A549 (cell line): ENCODE measurements at regions not wholly inside any gene's neighbourhood (a gene's known extent, or its start where the extent isn't known, plus 50 kb on each side); places are given as distances from the start of the nearest gene placed in this dataset.

Experiments
- ATAC-seq, 2 experiments: fragments of 200-7000 bp in 1 of 2; fragments of >200 bp in 1 of 2; cut with Nextera tagmentation in 1 of 2; cut with Tn5 transposase in 1 of 2; 3 replicates each; pipeline versions ENCODE4 v1.8.0 to v1.9.1; 2018 to 2020; ENCODE audit warnings: mild to moderate bottlenecking in 1 of 2, moderate library complexity in 1 of 2
- CTCF ChIA-PET: fragments of 300-600 bp; sonication (Branson Sonifier 250); formaldehyde crosslinking; extraction: SDS; loops from one replicate; lab custom pipeline; 2021; ENCODE audit warnings: antibody characterized with exemption, inconsistent platforms; lab: Yijun Ruan, JAX
- POLR2A ChIA-PET: fragments of 350-600 bp; formaldehyde crosslinking; extraction: SDS; loops from one replicate; lab custom pipeline; 2021; ENCODE audit warnings: antibody characterized with exemption, inconsistent platforms; lab: Yijun Ruan, JAX
- DNase-seq, 2 experiments: peaks; one replicate each; pipeline versions ENCODE4 v3.0.0 to v3.0.0-alpha.2; 2011 to 2016; ENCODE audit warnings: low read depth in 1 of 2, low spot score in 1 of 2
- FAIRE-seq: peaks from 2 replicates; lab custom pipeline; 2011; peaks lifted over from hg19 to GRCh38; lab: Jason Lieb, UNC
- H3K27ac ChIP-seq, 2 experiments: fragments of >200 bp; sonication (Bioruptor Twin); formaldehyde crosslinking; 3 replicates each; pipeline ENCODE4 v1.5.1; 2016 to 2017
- H3K4me1 ChIP-seq: fragments of >200 bp; sonication (Bioruptor Twin); formaldehyde crosslinking; 3 replicates; pipeline ENCODE4 v1.6.1; 2016
- H3K4me2 ChIP-seq: fragments of >200 bp; sonication (Bioruptor Twin); formaldehyde crosslinking; 3 replicates; pipeline ENCODE4 v1.6.1; 2016
- H3K4me3 ChIP-seq: fragments of >200 bp; sonication (Bioruptor Twin); formaldehyde crosslinking; 3 replicates; pipeline ENCODE4 v1.5.1; 2016
- H3K9me3 ChIP-seq: fragments of >200 bp; sonication (Bioruptor Twin); formaldehyde crosslinking; 3 replicates; pipeline ENCODE4 v1.6.1; 2016
- CBX2 ChIP-seq: fragments of 200-600 bp; sonication (generic); IDR thresholded peaks from 2 replicates; pipeline ENCODE4 v1.6.1; 2016; ENCODE audit warnings: low read depth, mild to moderate bottlenecking, borderline replicate concordance
- CTCF ChIP-seq: fragments of >200 bp; sonication (Bioruptor Twin); formaldehyde crosslinking; IDR thresholded peaks from 3 replicates; pipeline ENCODE4 v1.5.1; 2016
- EHF ChIP-seq: fragments of 250-450 bp; sonication (Bioruptor Pico); IDR thresholded peaks from 2 replicates; pipeline ENCODE4 v1.5.0; 2020; ENCODE audit warnings: mild to moderate bottlenecking
- ESRRA ChIP-seq: fragments of 150-350 bp; IDR thresholded peaks from 2 replicates; pipeline ENCODE4 v1.6.1; 2014; ENCODE audit warnings: mild to moderate bottlenecking, low read length, borderline replicate concordance
- FOSB ChIP-seq: fragments of 250-450 bp; sonication (Bioruptor Pico); IDR thresholded peaks from 2 replicates; pipeline ENCODE4 v1.5.0; 2020; ENCODE audit warnings: mild to moderate bottlenecking, moderate library complexity
- FOXS1 ChIP-seq: fragments of 250-450 bp; sonication (Bioruptor Pico); IDR thresholded peaks from 2 replicates; pipeline ENCODE4 v1.5.0; 2020; ENCODE audit warnings: mild to moderate bottlenecking, moderate library complexity
- GATA3 ChIP-seq: IDR thresholded peaks from 2 replicates; pipeline ENCODE4 v1.6.1; 2012; ENCODE audit warnings: borderline replicate concordance
- HDAC2 ChIP-seq: fragments of 200-600 bp; sonication (generic); IDR thresholded peaks from 2 replicates; pipeline ENCODE4 v1.6.1; 2016
- HES2 ChIP-seq: fragments of >200 bp; sonication (Bioruptor Twin); formaldehyde crosslinking; IDR thresholded peaks from 2 replicates; pipeline ENCODE4 v1.6.1; 2016
- HMGXB4 ChIP-seq: fragments of 250-450 bp; sonication (Bioruptor Pico); IDR thresholded peaks from 2 replicates; pipeline ENCODE4 v1.5.0; 2021; ENCODE audit warnings: mild to moderate bottlenecking, moderate library complexity, borderline replicate concordance
- HOXA7 ChIP-seq: fragments of 250-450 bp; sonication (Bioruptor Pico); IDR thresholded peaks from 2 replicates; pipeline ENCODE4 v1.5.0; 2020; ENCODE audit warnings: mild to moderate bottlenecking, moderate library complexity
- HOXB13 ChIP-seq: fragments of 250-450 bp; sonication (Bioruptor Pico); IDR thresholded peaks from 2 replicates; pipeline ENCODE4 v1.5.0; 2020; ENCODE audit warnings: low read depth, mild to moderate bottlenecking, moderate library complexity
- HOXB5 ChIP-seq: fragments of 250-450 bp; sonication (Bioruptor Pico); IDR thresholded peaks from 2 replicates; pipeline ENCODE4 v1.5.0; 2020; ENCODE audit warnings: mild to moderate bottlenecking, moderate library complexity
- KDM1A ChIP-seq: fragments of 200-600 bp; sonication (generic); IDR thresholded peaks from 2 replicates; pipeline ENCODE4 v1.6.1; 2016; ENCODE audit warnings: low read depth, mild to moderate bottlenecking
- MAFK ChIP-seq: fragments of 450-650 bp; IDR thresholded peaks from 2 replicates; pipeline ENCODE4 v1.6.1; 2014; ENCODE audit not compliant: partially characterized antibody
- MAX ChIP-seq: IDR thresholded peaks from 2 replicates; pipeline ENCODE4 v1.6.1; 2012
- MAZ ChIP-seq: fragments of 150-350 bp; IDR thresholded peaks from 2 replicates; pipeline ENCODE4 v1.6.1; 2014; ENCODE audit warnings: antibody characterized with exemption, low read depth, low read length, borderline replicate concordance
- MYC ChIP-seq: IDR thresholded peaks from 2 replicates; pipeline ENCODE4 v1.6.1; 2012; ENCODE audit warnings: mild to moderate bottlenecking, inconsistent platforms, low read length, improper control_type of control experiment, borderline replicate concordance
- POLR2A ChIP-seq: IDR thresholded peaks from 2 replicates; pipeline ENCODE4 v1.6.1; 2012; ENCODE audit warnings: mild to moderate bottlenecking, low read length
- POLR2AphosphoS2 ChIP-seq: conservative IDR thresholded peaks from 2 replicates; pipeline ENCODE4 v1.6.1; 2012; ENCODE audit warnings: low read length, improper control_type of control experiment, inconsistent platforms
- RAD21 ChIP-seq, 2 experiments: fragments of >200 bp in 1 of 2; sonication (Bioruptor Twin) in 1 of 2; formaldehyde crosslinking in 1 of 2; IDR thresholded peaks in 1 of 2; conservative IDR thresholded peaks in 1 of 2; 2 replicates in 1 of 2; 3 replicates in 1 of 2; pipeline ENCODE4 v1.6.1; 2012 to 2018; ENCODE audit warnings: inconsistent platforms in 1 of 2
- RARB ChIP-seq: fragments of 250-450 bp; sonication (Bioruptor Pico); IDR thresholded peaks from 2 replicates; pipeline ENCODE4 v1.8.0; 2021; ENCODE audit warnings: mild to moderate bottlenecking, moderate library complexity
- RCOR1 ChIP-seq: fragments of 150-350 bp; IDR thresholded peaks from 2 replicates; pipeline ENCODE4 v1.6.1; 2014; ENCODE audit warnings: antibody characterized with exemption, low read length, low read depth
- TP53 ChIP-seq: fragments of 250-450 bp; sonication (Bioruptor Pico); IDR thresholded peaks from 2 replicates; pipeline ENCODE4 v1.5.0; 2021; ENCODE audit warnings: mild to moderate bottlenecking, moderate library complexity
- ZC3H11A ChIP-seq: fragments of 450-650 bp; IDR thresholded peaks from 2 replicates; pipeline ENCODE4 v1.6.1; 2014; ENCODE audit warnings: antibody characterized with exemption, mild to moderate bottlenecking
- WGBS: methylation state at CpG from one replicate; pipeline ENCODE4 v1.1.6; 2017; ENCODE audit errors: missing lambda C conversion rate; 5-methylcytosine and 5-hydroxymethylcytosine counted together

- no peak for FAIRE-seq
- no peak overlapping the region for H3K4me3 ChIP-seq
- WGBS, result 44% methylated on average over 5 of the region's 5 CpGs
- DNase-seq, result no peak
- CTCF ChIA-PET, result no interaction called here
- no peak overlapping the region for H3K27ac ChIP-seq
- no peak overlapping the region for H3K4me2 ChIP-seq
- POLR2A ChIA-PET, result no interaction called here
- no peaks in the 10 kb centered on the region for H3K9me3 ChIP-seq
- H3K4me1 ChIP-seq, result no peaks in the 10 kb centered on the region
- ATAC-seq, result no peak
- TF ChIP-seq HDAC2, result no peak
- no peak for TF ChIP-seq FOSB (CRISPR knock-in tag)
- TF ChIP-seq MAX, result no peak
- TF ChIP-seq MAZ, result no peak
- no peak for TF ChIP-seq CBX2
- TF ChIP-seq HMGXB4, result no peak
- TF ChIP-seq RAD21 (conservative IDR thresholded peaks at IDR 0.05 in 1 of 2, IDR thresholded peaks at IDR 0.05 in 1 of 2), result no peak
- TF ChIP-seq RARB, result no peak
- TF ChIP-seq FOXS1 (CRISPR knock-in tag), result no peak
- no peak for TF ChIP-seq ESRRA
- TF ChIP-seq RCOR1, result no peak
- TF ChIP-seq HOXB5, result no peak
- TF ChIP-seq POLR2AphosphoS2, result no peak
- TF ChIP-seq GATA3, result no peak
- no peak for TF ChIP-seq EHF
- TF ChIP-seq HES2, result no peak
- no peak for TF ChIP-seq POLR2A
Measured at GRCh38 chr3:176577447-176577846, 619.8 kb downstream of the TBL1XR1 start.

GRCh38 chr3:176574786-176575185, 622.5 kb downstream of the TBL1XR1 start:
- Histone ChIP-seq H3K4me3 (no peak overlapping the region), H3K9me3 (no peaks in the 10 kb centered on the region), H3K4me2 (no peak overlapping the region), H3K4me1 (no peaks in the 10 kb centered on the region), H3K27ac (no peak overlapping the region)
- no peak for ATAC-seq
- ChIA-PET POLR2A (no interaction called here), CTCF (no interaction called here)
- 0% methylated on average over 1 of the region's 1 CpG for WGBS
- DNase-seq, result no peak
- TF ChIP-seq ZC3H11A (no peak), MAFK (no peak), HOXA7 (CRISPR knock-in tag) (no peak), RCOR1 (no peak), FOXS1 (CRISPR knock-in tag) (no peak), MAX (no peak), KDM1A (no peak)
- FAIRE-seq, result no peak

GRCh38 chr3:176571926-176572325, 625.4 kb downstream of the TBL1XR1 start:
- 74% methylated on average over 6 of the region's 6 CpGs for WGBS
- ATAC-seq, result no peak

More at GRCh38 chr3:176571926-176572325, 625.4 kb downstream of the TBL1XR1 start:
- POLR2A ChIA-PET, result no interaction called here
- Histone ChIP-seq H3K4me1 (no peaks in the 10 kb centered on the region), H3K9me3 (no peaks in the 10 kb centered on the region), H3K4me3 (no peak overlapping the region), H3K4me2 (no peak overlapping the region), H3K27ac (no peak overlapping the region)
- no peak for DNase-seq
- no peak for FAIRE-seq
- TF ChIP-seq FOSB (CRISPR knock-in tag) (no peak), CTCF (no peak), HOXB13 (CRISPR knock-in tag) (no peak), POLR2AphosphoS2 (no peak), MYC (no peak), TP53 (CRISPR knock-in tag) (no peak)
- CTCF ChIA-PET, result no interaction called here
